AG09309 (cell line): ENCODE measurements at regions not wholly inside any gene's neighbourhood (a gene's known extent, or its start where the extent isn't known, plus 50 kb on each side); places are given as distances from the start of the nearest gene placed in this dataset.
"Not testable (repeated sequence)": the region's sequence is repeated elsewhere in the genome, so short reads cannot be mapped to it uniquely, and the experiment has no call there.

ENCODE experiments used
- DNase-seq: peaks from one replicate; pipeline ENCODE4 v3.0.0-alpha.2; 2010; ENCODE audit warnings: low read depth
- H3K4me3 ChIP-seq: 2 replicates; pipeline ENCODE4 v1.5.1; 2011; ENCODE audit warnings: mild to moderate bottlenecking, low read depth, low read length, moderate library complexity; ENCODE audit not compliant: control insufficient read depth
- TF ChIP-seq, protein P1 (sequence below): IDR thresholded peaks from 2 replicates; pipeline ENCODE4 v1.5.1; 2011; ENCODE audit warnings: mild to moderate bottlenecking, low read depth, low read length, inconsistent platforms; ENCODE audit not compliant: insufficient read depth, control insufficient read depth; ENCODE audit errors: missing control alignments

DNA sequence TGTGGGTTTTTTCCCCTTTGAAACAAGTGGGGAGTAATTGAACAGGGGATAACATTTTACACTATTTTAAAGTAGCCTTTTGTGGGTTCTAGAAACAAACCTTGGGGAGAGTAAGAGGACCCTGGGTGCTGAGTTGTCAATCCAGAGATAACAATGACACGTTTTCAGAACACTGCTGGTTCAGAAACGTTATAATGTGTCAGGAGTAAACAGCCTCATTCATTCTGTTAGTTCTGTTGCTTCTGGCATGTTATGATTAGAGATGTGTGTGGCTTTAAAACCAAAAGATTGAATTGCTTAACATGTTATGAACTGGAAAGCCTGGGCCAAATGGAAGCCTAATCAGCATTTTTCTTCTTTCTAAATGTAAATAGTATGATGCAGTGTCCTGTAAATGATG is 680.5 kb upstream of the NOVA1 start:
- H3K4me3 ChIP-seq = no peak overlapping the region
- TF ChIP-seq, protein P1, sequence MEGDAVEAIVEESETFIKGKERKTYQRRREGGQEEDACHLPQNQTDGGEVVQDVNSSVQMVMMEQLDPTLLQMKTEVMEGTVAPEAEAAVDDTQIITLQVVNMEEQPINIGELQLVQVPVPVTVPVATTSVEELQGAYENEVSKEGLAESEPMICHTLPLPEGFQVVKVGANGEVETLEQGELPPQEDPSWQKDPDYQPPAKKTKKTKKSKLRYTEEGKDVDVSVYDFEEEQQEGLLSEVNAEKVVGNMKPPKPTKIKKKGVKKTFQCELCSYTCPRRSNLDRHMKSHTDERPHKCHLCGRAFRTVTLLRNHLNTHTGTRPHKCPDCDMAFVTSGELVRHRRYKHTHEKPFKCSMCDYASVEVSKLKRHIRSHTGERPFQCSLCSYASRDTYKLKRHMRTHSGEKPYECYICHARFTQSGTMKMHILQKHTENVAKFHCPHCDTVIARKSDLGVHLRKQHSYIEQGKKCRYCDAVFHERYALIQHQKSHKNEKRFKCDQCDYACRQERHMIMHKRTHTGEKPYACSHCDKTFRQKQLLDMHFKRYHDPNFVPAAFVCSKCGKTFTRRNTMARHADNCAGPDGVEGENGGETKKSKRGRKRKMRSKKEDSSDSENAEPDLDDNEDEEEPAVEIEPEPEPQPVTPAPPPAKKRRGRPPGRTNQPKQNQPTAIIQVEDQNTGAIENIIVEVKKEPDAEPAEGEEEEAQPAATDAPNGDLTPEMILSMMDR = no peak
- DNase-seq = no peak

DNA sequence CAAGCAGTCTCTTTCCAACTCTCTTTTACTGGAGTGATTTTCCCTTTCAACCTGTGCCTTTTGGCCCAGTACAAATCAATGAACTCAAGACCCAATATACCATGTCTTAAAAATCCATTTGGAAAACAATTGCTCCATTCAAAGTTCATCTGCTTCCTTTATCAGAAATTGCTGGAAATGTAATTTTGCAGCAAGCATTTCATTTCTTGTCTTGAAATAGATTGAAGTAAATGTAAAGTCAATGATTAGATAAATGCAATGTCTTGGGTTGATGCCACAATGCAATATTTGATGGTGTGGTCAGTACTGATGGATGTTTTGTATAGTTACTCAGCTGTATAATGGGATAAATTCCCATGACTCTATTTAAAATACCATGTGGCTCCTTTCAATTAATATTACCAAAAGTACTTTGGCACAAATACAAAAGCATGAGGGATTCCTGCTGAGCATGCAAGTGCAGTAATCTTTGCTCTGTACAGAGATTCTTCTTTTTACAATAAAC is 707.7 kb upstream of the NOVA1 start:
- no peak for DNase-seq
- TF ChIP-seq, protein P1 = no peak
- H3K4me3 ChIP-seq = no peak overlapping the region

DNA sequence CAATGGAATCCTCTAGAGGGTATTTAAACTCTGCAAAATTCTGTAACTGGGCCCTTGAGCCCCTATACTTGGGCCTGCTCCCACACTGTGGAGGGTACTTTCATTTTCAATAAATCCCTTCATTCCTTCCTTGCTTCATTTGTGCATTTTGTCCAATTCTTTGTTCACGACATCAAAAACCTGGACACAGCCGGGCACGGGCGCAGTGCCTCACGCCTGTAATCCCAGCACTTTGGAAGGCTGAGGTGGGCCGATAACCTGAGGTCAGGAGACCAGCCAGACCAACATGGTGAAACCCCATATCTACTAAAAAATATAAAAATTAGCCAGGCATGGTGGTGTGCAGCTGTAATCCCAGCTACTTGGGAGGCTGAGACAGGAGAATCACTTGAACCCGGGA is 714.9 kb upstream of the NOVA1 start:
- DNase-seq, H3K4me3 ChIP-seq: not testable (repeated sequence)

DNA sequence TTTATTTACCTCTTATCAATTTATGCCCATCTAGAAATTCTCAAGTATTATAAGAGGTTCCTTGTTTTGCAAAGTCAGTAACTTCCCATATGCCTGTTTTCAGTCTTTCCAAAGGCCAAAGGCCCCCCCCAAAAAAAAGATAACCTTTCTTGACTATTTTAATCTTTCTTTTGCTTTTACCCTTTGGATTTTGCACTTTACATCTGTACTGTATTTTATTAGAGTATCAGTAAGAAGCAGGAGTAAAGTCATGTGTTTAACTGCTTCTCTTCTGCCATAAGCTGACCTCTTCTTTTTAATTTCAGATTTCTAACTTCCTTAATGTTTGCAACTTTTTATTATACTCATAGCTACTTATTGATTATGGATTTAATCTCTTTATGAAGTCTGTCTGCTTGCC is 716.4 kb upstream of the NOVA1 start:
- DNase-seq = no peak
- TF ChIP-seq, protein P1 = no peak
- H3K4me3 ChIP-seq = no peak overlapping the region

DNA sequence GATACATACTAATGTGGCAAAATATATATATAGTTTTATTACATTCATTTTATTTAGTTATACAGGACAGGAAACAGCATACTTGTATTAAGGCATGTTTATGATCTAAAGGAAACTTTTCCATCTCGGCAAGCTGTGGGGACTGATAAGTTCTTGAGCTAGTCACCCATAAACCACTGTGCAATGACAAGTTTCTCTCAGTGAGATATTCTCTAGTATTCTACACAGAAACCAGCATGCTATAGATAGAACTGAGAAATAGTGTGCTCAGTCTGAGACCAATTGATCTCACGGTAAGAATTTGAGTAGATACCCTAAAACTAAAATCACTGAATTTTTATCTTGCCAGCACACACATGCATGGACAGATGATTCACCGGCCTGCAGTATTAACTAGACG is 717.6 kb upstream of the NOVA1 start:
- no peak overlapping the region for H3K4me3 ChIP-seq
- TF ChIP-seq, protein P1 = no peak
- DNase-seq = no peak

DNA sequence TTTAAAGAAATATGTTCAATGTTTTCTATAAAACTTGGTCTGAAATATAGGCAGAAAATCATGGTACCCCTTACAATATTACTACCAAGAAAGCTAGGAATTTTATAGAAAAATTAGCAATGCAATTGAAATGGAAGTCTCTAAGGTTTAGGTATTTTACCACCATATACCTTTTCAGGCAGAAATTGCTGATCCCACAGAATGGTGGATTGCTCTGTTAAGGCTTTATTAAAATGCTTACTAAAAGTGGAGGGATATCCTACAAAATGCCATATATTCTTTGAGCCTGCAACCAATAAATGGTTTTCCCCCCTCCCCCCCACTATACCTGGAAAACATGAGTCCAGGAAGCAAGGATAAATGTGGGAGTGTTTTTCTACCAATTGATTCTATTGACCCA is 718.1 kb upstream of the NOVA1 start:
- TF ChIP-seq, protein P1 = no peak
- no peak for DNase-seq
- no peak overlapping the region for H3K4me3 ChIP-seq

DNA sequence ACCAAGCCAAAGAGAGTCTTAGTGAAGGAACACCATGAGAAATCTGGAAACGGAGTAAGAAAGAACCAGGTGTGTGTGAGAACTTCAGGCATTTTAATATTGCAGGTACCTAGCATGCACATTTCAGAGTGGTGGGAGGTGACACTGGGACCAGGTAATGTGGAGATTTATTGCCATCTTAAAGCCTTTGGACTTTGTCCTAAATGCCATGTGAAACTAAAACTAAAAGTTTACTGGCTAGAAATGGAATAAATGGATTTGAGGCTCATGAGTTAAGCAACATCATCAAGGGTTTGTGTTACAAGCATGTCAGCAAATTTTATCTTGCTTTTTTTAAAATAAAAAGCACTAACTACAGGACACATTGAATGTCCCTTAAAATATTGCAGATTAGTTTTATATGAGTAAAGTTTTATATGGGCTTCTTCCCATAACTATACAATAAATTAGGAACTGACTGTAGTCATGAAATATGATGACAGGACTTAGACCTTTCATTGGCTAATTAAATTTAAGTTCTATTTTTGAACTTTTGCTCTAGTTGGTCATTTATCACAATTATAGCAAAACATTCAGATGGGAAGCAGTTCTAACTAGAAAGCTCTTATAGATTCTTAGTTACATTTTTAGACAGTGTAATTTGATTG is 721.1 kb upstream of the NOVA1 start:
- no peak for DNase-seq
- H3K4me3 ChIP-seq = no peak overlapping the region
- TF ChIP-seq, protein P1 = no peak
